ENCODE measurements at regions not wholly inside any gene's neighbourhood (a gene's known extent, or its start where the extent isn't known, plus 50 kb on each side); places are given as distances from the start of the nearest gene placed in this dataset.

DNA sequence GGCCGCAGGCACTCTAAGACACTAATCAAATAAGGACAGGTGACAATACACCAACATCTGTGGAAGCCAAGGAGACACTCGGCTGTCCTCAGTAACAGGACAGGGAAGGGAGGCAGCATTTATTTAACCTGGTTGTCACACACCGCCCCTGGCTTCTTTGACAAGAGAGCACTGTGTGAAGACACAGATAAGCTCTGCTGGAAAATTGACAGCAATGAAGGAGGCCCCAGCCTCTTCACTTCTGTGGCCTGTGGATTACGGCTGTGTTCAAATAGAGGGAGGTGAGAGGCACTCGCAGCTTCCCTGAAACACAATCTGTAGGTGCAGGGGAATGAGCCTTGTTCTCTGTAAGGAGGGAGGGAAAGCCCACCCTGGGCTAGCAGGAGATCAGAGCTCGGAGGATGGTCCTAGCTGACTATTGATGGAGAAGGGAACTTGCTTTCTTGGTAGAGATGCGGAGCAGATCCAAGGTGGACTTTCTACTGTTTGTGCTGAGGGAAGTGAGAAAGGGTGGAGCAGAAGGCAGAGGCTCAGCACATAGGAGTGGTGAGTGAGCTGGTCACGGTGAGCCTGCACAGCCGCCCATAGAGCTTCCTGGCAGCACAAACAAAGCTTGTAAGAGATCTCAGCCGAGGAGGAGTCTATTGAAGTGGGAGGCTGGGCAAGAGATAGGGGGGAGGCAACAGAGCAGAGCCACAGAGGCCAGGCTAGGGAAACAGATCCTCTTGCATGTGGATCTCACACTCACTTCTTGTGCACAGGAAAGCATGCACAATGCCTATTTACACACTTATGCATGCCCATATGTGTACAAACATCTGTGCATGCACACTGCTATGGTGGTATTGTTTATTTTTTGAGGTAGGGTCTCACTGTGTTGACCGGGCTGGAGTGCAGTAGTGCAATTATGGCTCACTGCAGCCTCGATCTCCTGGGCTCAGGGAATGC, 114.6 kb upstream of the THY1 start:
- no peak for TF ChIP-seq CREB1 (IDR thresholded peaks at IDR 0.05; ENCODE audit: low read depth)
- no peak for TF ChIP-seq RAD21 (IDR thresholded peaks at IDR 0.05; ENCODE audit: low read depth)
- no peak for TF ChIP-seq EP300 (IDR thresholded peaks at IDR 0.05; ENCODE audit: borderline replicate concordance)
- TF ChIP-seq, protein P1, sequence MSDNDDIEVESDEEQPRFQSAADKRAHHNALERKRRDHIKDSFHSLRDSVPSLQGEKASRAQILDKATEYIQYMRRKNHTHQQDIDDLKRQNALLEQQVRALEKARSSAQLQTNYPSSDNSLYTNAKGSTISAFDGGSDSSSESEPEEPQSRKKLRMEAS (IDR thresholded peaks at IDR 0.05): no peak
- TF ChIP-seq TCF12 (IDR thresholded peaks at IDR 0.05; ENCODE audit: low read depth): no peak
- no peak for TF ChIP-seq EGR1 (IDR thresholded peaks at IDR 0.05)
- no peak for TF ChIP-seq FOXM1 (IDR thresholded peaks at IDR 0.05; ENCODE audit: borderline replicate concordance, low read depth)
- no peak for TF ChIP-seq TAF1 (IDR thresholded peaks at IDR 0.05; ENCODE audit: low read depth)
- TF ChIP-seq, protein P2, sequence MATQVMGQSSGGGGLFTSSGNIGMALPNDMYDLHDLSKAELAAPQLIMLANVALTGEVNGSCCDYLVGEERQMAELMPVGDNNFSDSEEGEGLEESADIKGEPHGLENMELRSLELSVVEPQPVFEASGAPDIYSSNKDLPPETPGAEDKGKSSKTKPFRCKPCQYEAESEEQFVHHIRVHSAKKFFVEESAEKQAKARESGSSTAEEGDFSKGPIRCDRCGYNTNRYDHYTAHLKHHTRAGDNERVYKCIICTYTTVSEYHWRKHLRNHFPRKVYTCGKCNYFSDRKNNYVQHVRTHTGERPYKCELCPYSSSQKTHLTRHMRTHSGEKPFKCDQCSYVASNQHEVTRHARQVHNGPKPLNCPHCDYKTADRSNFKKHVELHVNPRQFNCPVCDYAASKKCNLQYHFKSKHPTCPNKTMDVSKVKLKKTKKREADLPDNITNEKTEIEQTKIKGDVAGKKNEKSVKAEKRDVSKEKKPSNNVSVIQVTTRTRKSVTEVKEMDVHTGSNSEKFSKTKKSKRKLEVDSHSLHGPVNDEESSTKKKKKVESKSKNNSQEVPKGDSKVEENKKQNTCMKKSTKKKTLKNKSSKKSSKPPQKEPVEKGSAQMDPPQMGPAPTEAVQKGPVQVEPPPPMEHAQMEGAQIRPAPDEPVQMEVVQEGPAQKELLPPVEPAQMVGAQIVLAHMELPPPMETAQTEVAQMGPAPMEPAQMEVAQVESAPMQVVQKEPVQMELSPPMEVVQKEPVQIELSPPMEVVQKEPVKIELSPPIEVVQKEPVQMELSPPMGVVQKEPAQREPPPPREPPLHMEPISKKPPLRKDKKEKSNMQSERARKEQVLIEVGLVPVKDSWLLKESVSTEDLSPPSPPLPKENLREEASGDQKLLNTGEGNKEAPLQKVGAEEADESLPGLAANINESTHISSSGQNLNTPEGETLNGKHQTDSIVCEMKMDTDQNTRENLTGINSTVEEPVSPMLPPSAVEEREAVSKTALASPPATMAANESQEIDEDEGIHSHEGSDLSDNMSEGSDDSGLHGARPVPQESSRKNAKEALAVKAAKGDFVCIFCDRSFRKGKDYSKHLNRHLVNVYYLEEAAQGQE (IDR thresholded peaks at IDR 0.05; ENCODE audit: low read depth): no peak
- no peak for TF ChIP-seq NFIC (IDR thresholded peaks at IDR 0.05)

DNA sequence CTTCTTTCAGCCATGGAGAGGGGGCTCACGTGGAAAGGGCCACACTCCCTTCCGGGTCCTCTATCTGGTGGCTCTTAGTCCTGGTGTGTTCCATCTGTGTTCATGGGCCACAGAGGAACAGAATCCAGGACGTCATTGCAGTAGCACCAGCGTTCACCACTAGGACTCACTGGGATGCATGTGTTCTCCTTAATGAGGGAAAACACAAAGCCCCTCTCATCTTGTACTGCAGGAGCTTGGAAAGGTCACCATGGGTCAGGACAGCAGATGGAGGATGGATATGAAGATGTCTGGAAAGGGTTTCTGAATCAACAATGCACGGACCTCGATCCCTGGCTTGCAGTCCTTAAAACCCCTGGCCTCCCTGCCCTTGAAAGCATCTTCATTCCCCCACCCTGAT, 113.8 kb upstream of the THY1 start:
- TF ChIP-seq, protein P1 (IDR thresholded peaks at IDR 0.05): no peak
- TF ChIP-seq EGR1 (IDR thresholded peaks at IDR 0.05) (no peak), RAD21 (IDR thresholded peaks at IDR 0.05; ENCODE audit: low read depth) (no peak)
- TF ChIP-seq, protein P2 (IDR thresholded peaks at IDR 0.05; ENCODE audit: low read depth): no peak
- TF ChIP-seq, protein P3, sequence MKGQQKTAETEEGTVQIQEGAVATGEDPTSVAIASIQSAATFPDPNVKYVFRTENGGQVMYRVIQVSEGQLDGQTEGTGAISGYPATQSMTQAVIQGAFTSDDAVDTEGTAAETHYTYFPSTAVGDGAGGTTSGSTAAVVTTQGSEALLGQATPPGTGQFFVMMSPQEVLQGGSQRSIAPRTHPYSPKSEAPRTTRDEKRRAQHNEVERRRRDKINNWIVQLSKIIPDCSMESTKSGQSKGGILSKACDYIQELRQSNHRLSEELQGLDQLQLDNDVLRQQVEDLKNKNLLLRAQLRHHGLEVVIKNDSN (IDR thresholded peaks at IDR 0.05): no peak

DNA sequence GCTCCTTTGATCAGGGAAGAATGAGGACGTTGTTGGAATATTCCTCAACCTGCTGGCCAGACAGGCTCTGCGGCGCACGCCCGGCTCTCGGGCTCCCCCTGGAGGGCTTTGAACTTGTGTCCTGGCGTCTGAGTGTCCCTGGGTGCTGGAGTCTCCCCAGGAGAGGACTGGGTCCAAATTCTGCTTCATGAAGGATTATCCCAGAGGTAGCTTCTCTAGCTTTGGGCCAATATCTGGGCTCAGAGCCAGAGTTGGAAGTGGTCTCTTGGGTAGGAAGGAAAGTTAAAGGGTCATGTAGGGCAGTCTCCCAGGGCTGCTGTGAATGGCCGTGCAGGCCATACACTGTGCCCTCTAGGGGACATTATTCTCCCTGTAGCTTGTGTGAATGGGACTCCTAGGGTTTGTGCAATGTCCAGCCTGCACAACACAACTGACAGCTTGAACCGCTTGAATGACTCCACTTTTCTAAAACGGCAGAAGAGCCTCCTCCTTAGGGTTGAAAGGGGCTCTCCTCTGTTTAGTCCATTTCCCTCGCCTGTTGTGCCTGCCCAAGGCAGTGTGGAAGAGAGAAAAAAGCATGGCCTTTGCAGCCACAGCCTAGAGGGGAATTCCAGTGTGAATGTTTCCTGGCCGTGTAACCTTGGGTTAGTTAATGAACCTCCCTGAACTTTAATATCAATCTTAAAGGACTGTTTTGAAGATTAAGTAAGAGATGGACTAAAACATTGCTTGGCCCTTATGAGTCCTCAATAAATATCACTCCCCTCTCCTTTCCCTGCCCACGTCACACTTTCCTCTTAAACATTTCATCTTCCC, 111.2 kb upstream of the THY1 start:
- TF ChIP-seq EGR1 (IDR thresholded peaks at IDR 0.05) (no peak), CREB1 (IDR thresholded peaks at IDR 0.05; ENCODE audit: low read depth) (no peak), RAD21 (IDR thresholded peaks at IDR 0.05; ENCODE audit: low read depth) (peak; percentile 68), EP300 (IDR thresholded peaks at IDR 0.05; ENCODE audit: borderline replicate concordance) (no peak)

DNA sequence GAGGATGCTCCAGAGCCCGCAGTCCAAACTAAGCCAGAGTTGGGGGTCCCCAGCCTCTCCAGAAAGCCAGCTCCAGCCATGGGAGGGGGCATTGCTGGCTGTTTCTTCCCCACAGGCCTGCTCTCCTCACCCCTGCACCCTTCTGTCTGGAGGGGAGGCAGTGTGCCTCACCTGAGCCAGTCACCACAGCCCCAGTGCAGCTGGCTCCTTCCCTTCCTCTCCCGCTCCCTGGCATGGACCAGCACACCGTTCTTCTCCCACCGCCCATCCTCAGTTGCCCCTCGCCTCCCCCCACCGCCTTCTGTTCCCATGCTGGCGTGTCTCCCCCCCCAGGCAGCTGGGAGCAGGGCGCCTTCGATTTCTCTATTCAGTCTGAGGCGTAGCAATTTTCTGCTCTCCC, 110.5 kb upstream of the THY1 start:
- TF ChIP-seq ZBTB7A (IDR thresholded peaks at IDR 0.05; ENCODE audit: low read depth) (no peak), FOXM1 (IDR thresholded peaks at IDR 0.05; ENCODE audit: borderline replicate concordance, low read depth) (no peak), TAF1 (IDR thresholded peaks at IDR 0.05; ENCODE audit: low read depth) (no peak), RAD21 (IDR thresholded peaks at IDR 0.05; ENCODE audit: low read depth) (no peak), CREB1 (IDR thresholded peaks at IDR 0.05; ENCODE audit: low read depth) (no peak), NFIC (IDR thresholded peaks at IDR 0.05) (no peak)
- TF ChIP-seq, protein P3 (IDR thresholded peaks at IDR 0.05): no peak

DNA sequence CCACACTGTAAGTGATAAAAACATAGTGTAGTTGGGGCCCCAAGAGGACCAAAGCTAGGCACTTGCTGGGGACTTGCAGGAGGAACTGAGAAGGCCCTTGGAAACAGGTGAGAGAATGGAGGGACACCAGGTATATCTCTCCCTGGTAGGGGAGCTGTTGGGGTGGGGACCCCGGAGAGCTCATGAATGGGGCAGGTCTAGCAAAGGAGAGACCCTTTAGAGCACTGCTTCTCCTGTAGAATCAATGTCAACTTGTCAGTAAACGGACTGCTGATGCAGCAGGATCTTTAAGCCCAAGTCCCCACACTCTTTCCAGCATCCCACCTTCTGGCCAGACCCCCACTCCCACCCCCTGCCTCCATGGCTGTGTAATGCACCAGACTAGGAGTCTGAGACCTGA, 109.6 kb upstream of the THY1 start:
- TF ChIP-seq EP300 (IDR thresholded peaks at IDR 0.05; ENCODE audit: borderline replicate concordance): no peak
- TF ChIP-seq, protein P3 (IDR thresholded peaks at IDR 0.05): no peak

DNA sequence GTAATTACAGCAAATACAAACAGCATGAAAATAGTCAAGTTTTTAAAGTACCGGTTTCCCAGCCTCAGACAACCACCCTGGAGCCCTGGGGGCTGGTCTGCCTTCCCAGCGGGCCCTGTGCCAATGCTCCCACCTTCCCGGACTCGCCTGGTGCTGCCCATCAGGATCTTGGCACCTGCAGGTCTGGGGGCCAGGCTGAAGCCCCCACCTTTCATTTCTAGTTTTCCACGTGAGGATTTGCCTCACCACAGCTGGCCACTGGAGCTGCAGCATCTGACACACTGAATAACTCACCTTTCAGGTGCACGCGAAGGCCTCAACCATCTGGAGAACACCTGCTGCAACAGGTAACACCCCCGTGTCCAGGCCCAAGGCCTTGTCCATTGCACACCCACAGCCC, 108.7 kb upstream of the THY1 start:
- TF ChIP-seq TCF12 (IDR thresholded peaks at IDR 0.05; ENCODE audit: low read depth) (no peak), NFIC (IDR thresholded peaks at IDR 0.05) (no peak), FOXM1 (IDR thresholded peaks at IDR 0.05; ENCODE audit: borderline replicate concordance, low read depth) (no peak), CEBPB (IDR thresholded peaks at IDR 0.05) (no peak), CREB1 (IDR thresholded peaks at IDR 0.05; ENCODE audit: low read depth) (no peak), EP300 (IDR thresholded peaks at IDR 0.05; ENCODE audit: borderline replicate concordance) (no peak), YY1 (IDR thresholded peaks at IDR 0.05; ENCODE audit: low read depth) (no peak), ZBTB7A (IDR thresholded peaks at IDR 0.05; ENCODE audit: low read depth) (no peak), TAF1 (IDR thresholded peaks at IDR 0.05; ENCODE audit: low read depth) (no peak), TEAD4 (IDR thresholded peaks at IDR 0.05) (no peak), RAD21 (IDR thresholded peaks at IDR 0.05; ENCODE audit: low read depth) (no peak), EGR1 (IDR thresholded peaks at IDR 0.05) (no peak)
- TF ChIP-seq, protein P2 (IDR thresholded peaks at IDR 0.05; ENCODE audit: low read depth): no peak
- TF ChIP-seq, protein P1 (IDR thresholded peaks at IDR 0.05): no peak
- TF ChIP-seq, protein P3 (IDR thresholded peaks at IDR 0.05): no peak

Data from Ishikawa (cell line).